Activated gamma-delta T cell treated with anti-CD3 and anti-CD28 coated beads, Interleukin-2, amount 50 U/mL, for 16 hours (primary cell): ENCODE measurements at regions not wholly inside any gene's neighbourhood (a gene's known extent, or its start where the extent isn't known, plus 50 kb on each side); places are given as distances from the start of the nearest gene placed in this dataset.

Experiments used
- DNase-seq: peaks from one replicate; pipeline ENCODE4 v3.0.0-alpha.2; 2020; ENCODE audit warnings: low read depth

- DNase-seq = no peak
Measured at GRCh38 chr2:120866071-120866470, 130.4 kb downstream of the GLI2 start.

- DNase-seq = no peak
Measured at GRCh38 chr2:120866483-120867140, 130.9 kb downstream of the GLI2 start.

- no peak for DNase-seq
Measured at GRCh38 chr2:120867290-120868241, 131.9 kb downstream of the GLI2 start.

GRCh38 chr2:120868366-120868765 lies 132.7 kb downstream of the GLI2 start:
- no peak for DNase-seq

- DNase-seq = no peak
Measured at GRCh38 chr2:120869036-120869729, 133.5 kb downstream of the GLI2 start.

GRCh38 chr2:120869730-120870466 lies 134.2 kb downstream of the GLI2 start:
- no peak for DNase-seq

GRCh38 chr2:120870467-120870788 lies 134.8 kb downstream of the GLI2 start:
- DNase-seq = no peak

GRCh38 chr2:120871016-120871635 lies 135.5 kb downstream of the GLI2 start:
- DNase-seq = no peak

- no peak for DNase-seq
Measured at GRCh38 chr2:120871881-120872620, 136.4 kb downstream of the GLI2 start.

- DNase-seq = no peak
Measured at GRCh38 chr2:120873958-120874887, 138.6 kb downstream of the GLI2 start.

- DNase-seq = no peak
Measured at GRCh38 chr2:120874888-120875275, 139.2 kb downstream of the GLI2 start.

GRCh38 chr2:120875431-120875830 lies 139.8 kb downstream of the GLI2 start:
- DNase-seq = no peak

GRCh38 chr2:120876526-120877280 lies 141.0 kb downstream of the GLI2 start:
- no peak for DNase-seq

GRCh38 chr2:120877409-120877808 lies 141.7 kb downstream of the GLI2 start:
- no peak for DNase-seq

GRCh38 chr2:120878970-120879369 lies 143.3 kb downstream of the GLI2 start:
- no peak for DNase-seq

GRCh38 chr2:120879431-120880295 lies 144.0 kb downstream of the GLI2 start:
- DNase-seq = no peak

GRCh38 chr2:120880381-120880780 lies 144.7 kb downstream of the GLI2 start:
- DNase-seq = no peak
